Activated naive CD4-positive, alpha-beta T cell treated with anti-CD3 and anti-CD28 coated beads, Interleukin-2, amount 50 U/mL, for 72 hours (primary cell): ENCODE measurements at regions not wholly inside any gene's neighbourhood (a gene's known extent, or its start where the extent isn't known, plus 50 kb on each side); places are given as distances from the start of the nearest gene placed in this dataset.
A peak's percentile ranks its signal among the peaks of the same experiment; 100 is the strongest.
"Not testable (repeated sequence)": the region's sequence is repeated elsewhere in the genome, so short reads cannot be mapped to it uniquely, and the experiment has no call there.

Experiments used
- ATAC-seq, 2 donors: fragments of 150-1000 bp; cut with Tn5 transposase; 2 replicates each; pipeline ENCODE4 v1.10.0; 2021; ENCODE audit warnings: mild to moderate bottlenecking in 2 of 2, moderate library complexity in 2 of 2
- DNase-seq, 2 donors: peaks; one replicate each; pipeline ENCODE4 v3.0.0; 2021 to 2022; ENCODE audit warnings: low spot score in 2 of 2
- H3K27ac Mint-ChIP-seq, 2 donors: one replicate each; pipeline ENCODE4 v1.8.0; 2022; ENCODE audit warnings: mild to moderate bottlenecking in 2 of 2, mixed read lengths in 2 of 2
- H3K36me3 Mint-ChIP-seq, 2 donors: one replicate each; pipeline ENCODE4 v1.8.0; 2022; ENCODE audit warnings: mixed read lengths in 2 of 2
- H3K9me3 Mint-ChIP-seq, 2 donors: one replicate each; pipeline ENCODE4 v1.8.0; 2022; ENCODE audit warnings: mixed read lengths in 2 of 2

DNA sequence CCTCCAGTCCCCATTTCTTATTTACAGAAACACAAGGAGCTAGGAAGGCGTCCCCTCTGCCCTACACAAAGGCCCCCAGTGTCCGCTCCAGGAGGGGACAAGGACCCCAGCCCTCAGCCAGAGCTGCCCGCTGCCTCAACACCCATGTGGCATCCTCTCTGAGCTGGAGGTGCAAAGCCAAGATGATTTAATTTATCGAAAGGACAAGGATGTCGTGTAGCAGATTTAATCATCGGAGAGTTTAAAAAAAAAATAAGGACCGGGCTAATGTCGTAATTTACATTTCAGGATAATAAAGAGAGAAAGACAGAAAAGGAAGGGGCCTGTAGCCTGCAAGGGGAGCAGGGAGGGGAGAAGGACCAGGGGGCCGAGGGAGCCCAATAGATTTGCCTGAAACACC, 68.3 kb upstream of the CASZ1 start:
- no peaks in the 10 kb centered on the region for H3K9me3 Mint-ChIP-seq
- DNase-seq = no peak

DNA sequence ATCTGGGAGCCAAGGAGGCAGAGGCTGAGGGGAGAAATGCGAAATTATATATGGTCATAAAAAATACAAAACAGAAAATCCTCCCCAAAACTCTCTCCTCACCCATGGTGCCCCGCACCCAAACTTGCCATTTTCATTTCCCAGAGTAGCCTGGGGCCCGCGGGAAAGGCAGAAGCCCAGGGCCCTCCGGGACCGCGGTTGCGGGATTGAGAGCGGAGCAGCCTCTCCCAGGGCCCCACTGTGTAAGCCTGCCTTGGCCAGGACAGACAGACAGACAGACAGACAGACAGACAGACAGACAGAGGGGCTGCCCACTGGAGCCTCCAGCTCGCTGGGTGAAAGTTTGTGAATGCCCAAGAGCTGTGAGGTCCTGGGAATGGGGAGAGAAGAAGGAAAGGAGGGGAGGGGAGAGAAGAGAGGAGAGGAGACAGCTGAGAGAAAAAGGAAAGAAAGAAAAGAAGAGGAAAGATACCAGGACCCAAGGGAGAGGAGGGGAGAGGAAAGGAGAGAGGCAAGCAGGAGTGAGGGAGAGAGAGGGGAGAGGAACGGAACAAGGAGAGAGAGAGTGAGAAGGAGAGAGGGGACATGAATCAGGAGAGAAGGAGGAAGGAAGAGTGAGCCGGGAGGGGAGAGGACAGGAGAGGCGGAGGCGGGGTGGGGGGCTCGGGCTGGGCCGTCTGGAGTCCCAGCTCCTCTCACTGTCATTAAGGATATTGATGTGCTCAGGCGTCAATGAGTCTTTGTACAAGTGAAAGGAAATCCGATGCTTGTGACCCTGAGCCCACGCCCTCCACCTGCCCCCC, 69.3 kb upstream of the CASZ1 start:
- Mint-ChIP-seq H3K9me3 (no peaks in the 10 kb centered on the region), H3K36me3 (no peaks in the 10 kb centered on the region), H3K27ac (no peak overlapping the region)
- DNase-seq (no peak), ATAC-seq (no peak)

More for the DNA sequence above, 68.3 kb upstream of the CASZ1 start:
- H3K36me3 Mint-ChIP-seq = no peaks in the 10 kb centered on the region
- H3K27ac Mint-ChIP-seq = no peak overlapping the region
- ATAC-seq = no peak

DNA sequence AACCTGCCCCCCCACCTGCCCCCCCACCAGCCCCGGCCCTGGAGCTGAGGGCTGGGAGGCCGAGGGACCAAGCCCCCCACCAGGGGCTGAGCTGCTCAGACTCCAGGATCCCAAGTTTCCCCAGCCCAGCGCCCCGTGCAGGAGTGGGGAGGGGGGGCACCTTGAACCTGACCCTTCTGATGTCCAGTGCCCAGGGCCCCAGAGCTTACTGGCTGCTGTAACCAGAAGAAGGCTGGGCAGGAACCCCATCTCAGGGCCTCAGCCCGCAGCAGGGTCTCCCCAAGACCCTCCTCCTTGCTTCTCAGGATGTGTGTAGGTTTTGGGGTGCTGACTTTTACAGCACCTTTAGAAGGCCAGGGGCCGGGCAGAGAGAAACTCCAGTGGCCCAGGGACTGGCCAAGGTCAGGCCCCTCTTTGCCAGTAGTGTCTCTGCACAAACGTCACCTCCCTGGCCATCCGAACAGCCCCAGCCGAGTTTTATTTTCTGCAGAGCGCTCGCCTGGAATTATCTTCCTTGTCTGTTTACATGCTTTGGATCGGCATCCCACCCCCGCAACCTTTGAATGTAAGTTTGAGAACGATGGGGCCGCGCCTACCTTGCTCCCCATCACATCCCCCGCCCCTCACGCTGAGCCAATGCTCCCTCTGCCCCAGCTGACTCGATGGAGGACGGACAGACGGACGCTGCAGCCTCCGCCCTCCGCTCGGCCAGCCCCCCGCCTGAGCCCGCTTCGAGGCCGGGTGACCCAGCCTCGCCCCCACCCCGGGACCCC, 70.1 kb upstream of the CASZ1 start:
- H3K36me3 Mint-ChIP-seq = no peaks in the 10 kb centered on the region
- H3K27ac Mint-ChIP-seq = no peak overlapping the region
- DNase-seq (no peak), ATAC-seq (peak; percentile 42 to 57)
- H3K9me3 Mint-ChIP-seq = no peaks in the 10 kb centered on the region

DNA sequence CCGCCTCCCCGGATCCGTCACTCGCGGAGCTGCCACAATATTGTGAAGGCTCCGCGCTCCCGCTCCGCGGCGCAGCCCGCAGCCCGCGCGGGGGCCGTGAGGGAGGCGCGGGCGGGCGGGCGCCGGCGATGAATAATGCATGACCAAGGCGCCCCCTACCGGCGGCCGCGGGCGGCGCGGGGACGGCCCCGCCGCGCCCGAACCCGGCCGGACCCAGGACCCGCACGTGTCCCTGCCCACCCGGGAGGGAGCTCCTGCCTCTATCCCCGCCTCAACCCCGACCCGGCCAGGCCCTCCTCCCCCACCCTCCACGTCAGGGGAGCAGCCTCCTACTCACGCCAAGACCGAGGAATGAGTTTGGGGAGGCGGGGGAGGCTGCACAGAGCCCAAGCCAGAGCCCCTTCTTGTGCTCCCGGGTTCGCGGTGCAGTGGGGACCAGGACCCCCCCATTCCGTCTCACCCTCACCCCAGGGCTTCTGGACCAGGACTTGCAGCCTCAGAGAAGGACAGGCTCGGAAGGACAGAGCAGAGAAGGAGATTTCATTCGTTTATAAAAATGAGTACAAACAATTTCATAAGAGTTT, 70.8 kb upstream of the CASZ1 start:
- no peaks in the 10 kb centered on the region for H3K36me3 Mint-ChIP-seq
- ATAC-seq (peak; percentile 86 to 88), DNase-seq (peak; percentile 61 to 74)
- no peak overlapping the region for H3K27ac Mint-ChIP-seq
- H3K9me3 Mint-ChIP-seq = no peaks in the 10 kb centered on the region

DNA sequence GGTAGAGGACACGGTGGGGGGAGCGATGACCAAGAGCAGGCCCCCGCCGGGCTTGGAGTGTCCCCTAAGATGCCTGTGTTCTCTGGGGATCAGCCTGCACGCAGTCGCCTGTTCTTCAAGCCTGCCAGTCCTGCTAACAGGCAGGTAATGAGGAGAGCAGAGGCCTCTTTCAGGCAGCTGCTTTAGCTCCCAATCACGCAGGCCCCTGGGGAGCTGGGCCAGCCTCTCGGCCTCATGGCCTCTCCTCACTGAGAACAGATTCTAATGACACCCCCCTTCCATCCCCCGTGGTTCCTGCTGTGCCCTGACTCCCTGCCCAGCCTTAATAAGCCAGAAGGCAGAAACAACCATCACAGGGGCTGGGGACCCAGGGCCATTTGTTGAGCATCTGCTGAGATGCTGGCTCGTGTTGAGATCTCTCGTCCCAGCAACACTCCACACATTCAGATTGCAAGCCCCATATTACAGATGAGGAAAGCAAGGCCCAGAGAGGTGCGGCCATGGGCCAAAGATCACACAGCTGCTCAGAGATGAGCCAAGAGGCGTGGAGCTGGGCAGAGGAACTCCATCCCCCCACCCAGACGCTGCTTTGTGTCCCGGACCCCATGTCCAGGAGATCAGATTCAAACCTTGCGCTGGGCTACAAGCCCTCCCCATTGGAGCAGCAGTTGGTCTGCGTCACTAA, 71.6 kb upstream of the CASZ1 start:
- Mint-ChIP-seq H3K36me3 (no peaks in the 10 kb centered on the region), H3K27ac (no peak overlapping the region), H3K9me3 (no peaks in the 10 kb centered on the region)
- DNase-seq = no peak
- ATAC-seq = no peak

DNA sequence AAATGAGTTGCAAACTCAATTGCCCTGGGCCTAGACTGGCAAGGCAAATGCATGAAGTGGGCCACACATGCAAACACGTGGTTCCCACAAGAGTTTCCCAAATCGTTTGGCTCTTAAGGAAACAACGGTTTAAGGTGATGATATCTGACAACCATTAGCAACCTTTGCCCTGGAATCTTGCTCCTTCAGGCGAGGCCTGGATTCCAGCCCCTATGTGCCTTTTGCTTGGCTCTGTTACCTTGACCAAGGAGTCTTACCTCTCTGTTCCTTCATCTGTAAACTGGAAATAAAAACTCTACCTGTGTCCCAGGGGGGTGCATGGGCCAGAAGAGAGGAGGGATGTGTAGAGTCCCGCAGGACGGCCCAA, 72.1 kb upstream of the CASZ1 start:
- DNase-seq (no peak), ATAC-seq (no peak)
- Mint-ChIP-seq H3K27ac (no peak overlapping the region), H3K9me3 (no peaks in the 10 kb centered on the region), H3K36me3 (no peaks in the 10 kb centered on the region)

DNA sequence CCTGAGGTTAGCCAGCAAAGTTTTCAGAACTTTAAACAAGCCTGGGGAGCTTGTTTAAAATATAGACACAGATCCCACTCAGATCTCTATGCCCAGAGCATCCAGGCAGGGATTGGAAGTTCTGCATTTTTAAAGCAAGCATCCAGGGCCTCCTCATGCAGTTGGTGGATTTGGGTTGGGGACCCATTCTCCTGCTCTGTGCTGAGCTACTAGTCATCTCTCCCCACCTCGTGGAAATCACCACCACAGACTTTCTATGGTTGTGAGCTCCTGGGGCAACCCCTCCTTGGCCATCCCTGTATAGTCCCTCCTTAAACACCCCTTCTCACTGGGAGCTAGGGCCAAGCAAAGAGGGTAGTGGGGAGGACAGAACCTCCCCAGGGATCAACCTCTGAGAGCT, 73.5 kb upstream of the CASZ1 start:
- ATAC-seq = no peak
- Mint-ChIP-seq H3K27ac (no peak overlapping the region), H3K9me3 (no peaks in the 10 kb centered on the region), H3K36me3 (no peaks in the 10 kb centered on the region)
- DNase-seq = no peak

DNA sequence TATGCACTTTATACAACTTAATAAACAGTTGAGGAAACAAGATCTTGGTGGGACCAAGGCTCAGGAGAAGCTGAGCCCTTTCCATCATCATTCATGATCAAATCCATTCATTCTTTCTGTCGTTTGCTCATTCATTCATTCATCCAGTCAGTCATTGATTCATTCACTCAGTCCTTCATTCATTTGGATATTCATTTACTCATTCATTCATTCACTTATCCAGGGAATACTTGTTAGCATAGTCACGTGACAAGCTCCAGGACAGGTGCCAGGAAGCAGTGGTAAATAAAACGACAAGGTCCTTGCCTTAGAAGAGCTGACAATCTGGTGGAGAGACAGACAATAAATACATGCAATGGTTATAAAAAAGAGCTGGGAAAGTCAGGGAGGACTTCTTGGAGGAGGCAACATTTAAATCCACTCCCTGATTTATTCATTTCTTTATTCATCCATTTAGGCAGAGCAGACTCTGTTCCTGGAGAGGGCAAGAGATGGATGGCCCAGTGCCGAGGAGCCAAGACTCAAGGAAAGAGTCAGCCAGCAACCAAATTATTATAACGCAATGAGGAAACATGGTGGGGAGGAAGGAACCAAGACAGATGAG, 74.1 kb upstream of the CASZ1 start:
- no peak for DNase-seq
- Mint-ChIP-seq H3K36me3 (no peaks in the 10 kb centered on the region), H3K27ac (no peak overlapping the region), H3K9me3 (no peaks in the 10 kb centered on the region)
- no peak for ATAC-seq

DNA sequence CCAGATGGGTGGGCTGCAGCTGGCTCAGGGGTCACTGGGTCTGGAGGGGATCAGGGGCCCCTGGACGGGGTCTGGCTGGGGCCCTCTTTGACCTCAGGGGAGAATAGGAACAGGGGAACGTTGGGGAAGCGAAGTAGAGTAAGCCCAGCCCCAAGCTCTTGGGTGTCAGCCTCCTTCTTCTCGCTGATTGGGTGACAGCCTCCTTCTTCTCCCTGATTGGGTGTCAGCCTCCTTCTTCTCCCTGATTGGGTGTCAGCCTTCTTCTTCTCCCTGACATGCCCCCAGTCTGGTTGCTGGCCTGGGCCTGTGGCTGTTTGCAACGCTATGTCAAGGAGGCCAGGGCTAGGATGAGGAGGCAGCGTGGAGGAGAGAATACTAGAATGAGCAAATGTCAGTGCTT, 76.7 kb upstream of the CASZ1 start:
- DNase-seq (no peak), ATAC-seq (peak in 1 of 2 donors; percentile 32)
- Mint-ChIP-seq H3K9me3 (no peaks in the 10 kb centered on the region), H3K27ac (no peak overlapping the region), H3K36me3 (no peaks in the 10 kb centered on the region)

DNA sequence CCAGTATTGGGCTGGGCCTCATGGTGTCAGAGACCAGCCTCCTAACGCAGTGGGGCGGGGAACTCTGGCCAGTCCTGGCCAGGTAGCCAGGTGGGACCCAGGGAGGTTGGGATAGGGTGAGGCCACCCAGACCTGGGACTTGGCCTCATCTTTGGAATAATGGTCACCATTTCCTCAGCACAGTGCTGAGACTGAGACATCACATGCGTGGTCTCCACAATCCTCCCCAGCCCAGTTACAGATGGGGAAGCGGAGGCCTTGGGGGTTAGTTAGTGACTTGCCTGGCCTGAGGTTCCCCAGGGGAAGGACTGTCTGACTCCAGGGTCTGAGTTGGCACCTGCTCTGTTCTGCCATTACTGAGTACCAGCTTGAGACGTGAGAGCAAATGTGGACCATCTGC, 77.9 kb upstream of the CASZ1 start:
- ATAC-seq = no peak

DNA sequence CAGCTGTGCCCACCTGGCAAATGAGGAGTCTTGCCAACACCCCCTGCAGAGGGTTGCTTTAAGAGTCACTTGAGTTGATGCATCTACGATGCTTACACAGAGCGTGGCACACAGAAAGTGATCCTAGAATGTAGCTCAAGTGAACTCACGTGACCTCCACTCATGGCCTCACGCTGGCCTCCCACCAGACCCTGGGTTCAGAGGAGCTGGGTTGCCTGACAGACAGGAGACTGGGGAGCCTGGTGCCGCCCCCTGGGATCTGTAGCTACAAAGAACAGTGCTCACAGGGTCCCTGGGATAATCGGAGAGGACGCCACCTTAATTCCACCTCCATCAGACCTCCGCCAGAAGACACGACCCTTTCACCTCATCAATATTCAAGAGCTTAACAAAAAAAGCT, 81.4 kb upstream of the CASZ1 start:
- DNase-seq (no peak), ATAC-seq (no peak)
- Mint-ChIP-seq H3K27ac (no peak overlapping the region), H3K9me3 (no peaks in the 10 kb centered on the region), H3K36me3 (no peaks in the 10 kb centered on the region)

More for the DNA sequence above, 77.9 kb upstream of the CASZ1 start:
- H3K36me3 Mint-ChIP-seq = no peaks in the 10 kb centered on the region
- H3K9me3 Mint-ChIP-seq = no peaks in the 10 kb centered on the region
- no peak overlapping the region for H3K27ac Mint-ChIP-seq
- DNase-seq = no peak

DNA sequence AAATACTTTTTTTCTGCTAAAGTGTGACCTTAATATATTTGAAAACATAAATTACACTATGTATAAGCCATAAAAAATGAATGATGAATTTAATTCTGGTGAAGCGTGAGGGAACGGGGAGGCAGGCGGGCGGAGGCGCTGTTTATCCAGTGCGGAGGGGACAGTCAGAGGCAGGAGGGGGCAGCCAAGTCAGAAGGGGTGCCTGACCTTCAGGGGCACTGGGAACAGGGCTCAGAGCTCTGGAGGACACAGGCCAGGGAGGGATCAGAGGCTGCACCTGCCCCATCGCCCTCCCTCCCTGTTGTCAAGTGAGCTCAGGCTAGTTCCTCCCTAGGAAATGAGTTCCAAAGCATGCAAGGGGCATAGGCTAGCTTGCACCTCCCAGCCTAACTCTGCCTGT, 82.0 kb upstream of the CASZ1 start:
- no peak for DNase-seq
- Mint-ChIP-seq H3K27ac (no peak overlapping the region), H3K9me3 (no peaks in the 10 kb centered on the region), H3K36me3 (no peaks in the 10 kb centered on the region)
- ATAC-seq = no peak

DNA sequence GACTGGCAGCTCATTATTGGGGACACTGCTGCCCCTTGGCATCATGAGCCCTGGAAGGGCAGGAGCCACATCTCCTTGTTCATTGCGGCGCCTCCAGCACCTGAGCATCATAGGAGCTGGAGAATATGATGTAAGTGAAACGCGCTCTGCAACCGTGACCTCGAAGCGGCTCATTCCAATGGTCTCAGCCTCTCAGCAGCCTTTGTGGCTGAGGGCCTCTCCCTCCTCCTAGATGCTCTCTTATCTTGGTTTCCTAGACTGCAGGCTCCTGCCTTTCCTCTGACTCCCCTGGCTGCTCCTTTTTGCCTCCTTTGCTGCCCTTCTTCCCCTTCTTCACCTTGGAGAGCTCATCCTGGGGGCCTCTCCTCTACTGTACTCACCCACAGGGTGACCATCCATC, 83.6 kb upstream of the CASZ1 start:
- no peak for ATAC-seq
- Mint-ChIP-seq H3K27ac (no peak overlapping the region), H3K36me3 (no peaks in the 10 kb centered on the region), H3K9me3 (no peaks in the 10 kb centered on the region)
- DNase-seq = no peak

DNA sequence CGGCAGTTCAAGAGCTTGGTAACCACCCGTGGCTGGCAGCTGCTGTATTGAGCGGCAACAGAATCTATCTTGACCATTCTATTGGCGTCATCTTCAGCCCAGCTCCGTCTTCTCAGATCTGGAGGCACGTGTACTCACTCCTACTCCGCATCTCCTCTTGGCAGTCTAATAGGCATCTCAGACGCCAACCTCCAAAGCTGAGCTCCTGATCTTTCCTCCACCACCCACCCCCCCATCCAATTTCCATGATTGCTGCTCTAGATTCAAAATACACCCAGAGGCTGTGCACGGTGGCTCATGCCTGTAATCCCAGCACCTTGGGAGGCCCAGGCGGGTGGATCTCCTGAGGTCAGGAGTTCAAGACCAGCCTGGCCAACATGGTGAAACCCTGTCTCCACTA, 84.6 kb upstream of the CASZ1 start:
- H3K27ac Mint-ChIP-seq = no peak overlapping the region
- DNase-seq = no peak
- H3K36me3 Mint-ChIP-seq = no peaks in the 10 kb centered on the region
- ATAC-seq = no peak
- H3K9me3 Mint-ChIP-seq = no peaks in the 10 kb centered on the region

DNA sequence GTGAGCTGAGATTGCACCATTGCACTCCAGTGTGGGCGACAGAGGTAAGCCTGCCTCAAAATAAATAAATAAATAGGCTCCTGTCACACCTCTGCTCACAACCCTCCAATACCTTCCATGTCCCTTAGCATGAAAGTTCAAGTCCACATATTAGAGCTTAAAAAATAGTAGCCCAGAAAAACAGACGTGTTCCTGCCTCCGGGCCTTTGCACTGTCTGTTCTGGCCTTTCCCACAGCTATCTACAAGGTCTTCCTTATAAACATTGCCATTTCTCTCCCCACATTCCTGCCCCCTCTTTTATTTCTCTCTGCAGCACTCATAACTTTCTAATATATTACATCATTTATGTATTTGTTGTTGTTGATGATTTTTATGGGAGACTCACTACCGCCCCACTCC, 85.6 kb upstream of the CASZ1 start:
- ATAC-seq = no peak
- Mint-ChIP-seq H3K27ac (no peak overlapping the region), H3K9me3 (no peaks in the 10 kb centered on the region)

DNA sequence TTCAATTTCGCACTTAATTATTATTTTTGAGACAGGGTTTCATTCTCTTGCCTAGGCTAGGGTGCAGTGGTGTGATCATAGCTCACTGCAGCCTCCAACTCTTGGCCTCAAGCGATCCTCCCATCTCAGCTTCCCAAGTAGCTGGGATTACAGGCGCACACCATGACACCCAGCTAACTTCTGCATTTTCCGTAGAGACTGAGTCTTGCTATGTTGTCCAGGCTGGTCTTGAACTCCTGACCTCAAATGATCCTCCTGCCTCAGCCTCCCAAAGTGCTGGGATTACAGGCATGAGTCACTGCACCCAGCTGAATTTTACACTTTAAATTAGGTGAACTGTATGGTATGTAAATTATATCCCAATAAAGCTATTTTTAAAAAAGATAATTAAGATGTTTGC, 90.6 kb upstream of the CASZ1 start:
- not testable (repeated sequence) for DNase-seq, ATAC-seq, H3K9me3 Mint-ChIP-seq, H3K36me3 Mint-ChIP-seq, H3K27ac Mint-ChIP-seq

More for the DNA sequence above, 85.6 kb upstream of the CASZ1 start:
- H3K36me3 Mint-ChIP-seq = no peaks in the 10 kb centered on the region
- no peak for DNase-seq

DNA sequence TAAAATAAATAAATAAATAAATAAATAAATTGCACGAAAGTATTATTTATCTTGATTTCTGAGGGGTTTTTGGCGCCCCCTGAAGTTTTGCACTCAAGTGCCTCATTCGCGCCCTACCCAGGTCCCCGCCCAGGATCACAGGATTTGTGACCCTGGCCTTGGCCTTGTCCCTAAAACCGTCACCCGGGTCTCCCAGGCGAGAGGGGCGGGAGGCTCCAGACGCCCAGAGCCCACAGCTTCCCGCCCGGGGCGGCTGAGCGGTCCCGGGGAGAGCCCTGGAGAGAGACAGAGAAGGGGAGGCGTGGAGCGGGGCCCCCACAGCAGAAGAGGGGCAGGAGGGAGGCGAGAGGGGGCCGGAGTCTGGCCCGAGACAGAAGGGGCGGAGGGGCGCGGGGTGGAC, 91.8 kb upstream of the CASZ1 start:
- ATAC-seq (no peak), DNase-seq (no peak)
- no peaks in the 10 kb centered on the region for H3K9me3 Mint-ChIP-seq
- H3K36me3 Mint-ChIP-seq = no peaks in the 10 kb centered on the region
- H3K27ac Mint-ChIP-seq = no peak overlapping the region
